SK-N-SH treated with all-trans-retinoic acid at 6 μM for 48 hours (cell line): ENCODE measurements at regions not wholly inside any gene's neighbourhood (a gene's known extent, or its start where the extent isn't known, plus 50 kb on each side); places are given as distances from the start of the nearest gene placed in this dataset.

Source experiments
- CREB5 ChIP-seq: fragments of 250-450 bp; sonication (Bioruptor Pico); IDR thresholded peaks from 2 replicates; pipeline ENCODE4 v1.5.1; 2020; ENCODE audit warnings: low read depth, mild to moderate bottlenecking, moderate library complexity
- CSDC2 ChIP-seq: fragments of 250-450 bp; sonication (Bioruptor Pico); IDR thresholded peaks from 2 replicates; pipeline ENCODE4 v1.5.0; 2020; ENCODE audit warnings: mild to moderate bottlenecking, moderate library complexity
- PATZ1 ChIP-seq: fragments of 250-450 bp; sonication (Bioruptor Pico); IDR thresholded peaks from 2 replicates; pipeline ENCODE4 v1.8.0; 2020; ENCODE audit warnings: mild to moderate bottlenecking, moderate library complexity, borderline replicate concordance
- POU6F1 ChIP-seq: fragments of 250-450 bp; sonication (Bioruptor Pico); IDR thresholded peaks from 2 replicates; pipeline ENCODE4 v1.8.0; 2021; ENCODE audit warnings: low read depth, mild to moderate bottlenecking, moderate library complexity, borderline replicate concordance
- RARB ChIP-seq: fragments of 250-450 bp; sonication (Bioruptor Pico); IDR thresholded peaks from 2 replicates; pipeline ENCODE4 v1.8.0; 2021; ENCODE audit warnings: mild to moderate bottlenecking, moderate library complexity
- TCF4 ChIP-seq: fragments of 250-450 bp; sonication (Bioruptor Pico); IDR thresholded peaks from 2 replicates; pipeline ENCODE4 v1.8.0; 2021; ENCODE audit warnings: mild to moderate bottlenecking, moderate library complexity, borderline replicate concordance
- TOX ChIP-seq: fragments of 250-450 bp; sonication (Bioruptor Pico); IDR thresholded peaks from 2 replicates; pipeline ENCODE4 v1.8.0; 2021; ENCODE audit warnings: mild to moderate bottlenecking, moderate library complexity, borderline replicate concordance
- ZFP3 ChIP-seq: fragments of 250-450 bp; sonication (Bioruptor Pico); IDR thresholded peaks from 2 replicates; pipeline ENCODE4 v1.5.0; 2020; ENCODE audit warnings: mild to moderate bottlenecking, moderate library complexity
- ZNF70 ChIP-seq: fragments of 450-650 bp; formaldehyde crosslinking; IDR thresholded peaks from 2 replicates; pipeline ENCODE4 v1.5.0; 2020; ENCODE audit warnings: mild to moderate bottlenecking, moderate library complexity

- no peak for TF ChIP-seq CREB5 (CRISPR knock-in tag)
- TF ChIP-seq PATZ1 (CRISPR knock-in tag), result no peak
- TF ChIP-seq TOX (CRISPR knock-in tag), result no peak
- TF ChIP-seq CSDC2 (CRISPR knock-in tag), result no peak
- no peak for TF ChIP-seq ZNF70 (CRISPR knock-in tag)
- TF ChIP-seq TCF4 (CRISPR knock-in tag), result no peak
- no peak for TF ChIP-seq POU6F1
- no peak for TF ChIP-seq ZFP3
- no peak for TF ChIP-seq RARB
These were observed 376.4 kb downstream of the HTR7 start for GRCh38 chr10:90481326-90481923.
